Nephron progenitor cell (in vitro differentiated cells): ENCODE measurements at regions not wholly inside any gene's neighbourhood (a gene's known extent, or its start where the extent isn't known, plus 50 kb on each side); places are given as distances from the start of the nearest gene placed in this dataset.
A peak's percentile ranks its signal among the peaks of the same experiment; 100 is the strongest.
"Not testable (repeated sequence)": the region's sequence is repeated elsewhere in the genome, so short reads cannot be mapped to it uniquely, and the experiment has no call there.

ENCODE experiments used
- DNase-seq: peaks from one replicate; pipeline ENCODE4 v3.0.0; 2021
- H3K27ac Mint-ChIP-seq: 2 replicates; pipeline ENCODE4 v1.8.0; 2021; ENCODE audit warnings: mild to moderate bottlenecking, moderate library complexity, mixed read lengths
- H3K27me3 Mint-ChIP-seq: 2 replicates; pipeline ENCODE4 v1.8.0; 2021; ENCODE audit warnings: mild to moderate bottlenecking, low read depth, mixed read lengths; ENCODE audit not compliant: poor library complexity
- H3K36me3 Mint-ChIP-seq: 2 replicates; pipeline ENCODE4 v1.8.0; 2021; ENCODE audit warnings: low read depth, mixed read lengths
- H3K4me1 Mint-ChIP-seq: 2 replicates; pipeline ENCODE4 v1.8.0; 2021; ENCODE audit warnings: mixed read lengths
- H3K4me3 Mint-ChIP-seq: 2 replicates; pipeline ENCODE4 v1.8.0; 2021; ENCODE audit warnings: mild to moderate bottlenecking, moderate library complexity, mixed read lengths
- H3K9me3 Mint-ChIP-seq: 2 replicates; pipeline ENCODE4 v1.8.0; 2021; ENCODE audit warnings: mild to moderate bottlenecking, moderate library complexity, mixed read lengths
- CTCF ChIP-seq: fragments of 200-600 bp; sonication (generic); IDR thresholded peaks from 2 replicates; pipeline ENCODE4 v1.5.0; 2021; ENCODE audit warnings: antibody characterized with exemption

GRCh38 chr9:22214021-22214420, 204.9 kb upstream of the CDKN2B start:
- Mint-ChIP-seq H3K9me3 (no peaks in the 10 kb centered on the region), H3K4me3 (no peak overlapping the region), H3K36me3 (no peaks in the 10 kb centered on the region), H3K4me1 (peaks cover under 1% of the 10 kb centered on the region), H3K27me3 (no peaks in the 10 kb centered on the region), H3K27ac (no peak overlapping the region)
- TF ChIP-seq CTCF: no peak
- no peak for DNase-seq

- no peaks in the 10 kb centered on the region for H3K36me3 Mint-ChIP-seq
Observed at GRCh38 chr9:22214497-22215031, 205.5 kb upstream of the CDKN2B start.

GRCh38 chr9:22215521-22215920, 206.4 kb upstream of the CDKN2B start:
- DNase-seq: no peak
- H3K4me3 Mint-ChIP-seq: no peak overlapping the region
- no peaks in the 10 kb centered on the region for H3K36me3 Mint-ChIP-seq
- no peaks in the 10 kb centered on the region for H3K9me3 Mint-ChIP-seq
- no peak overlapping the region for H3K27ac Mint-ChIP-seq
- no peaks in the 10 kb centered on the region for H3K4me1 Mint-ChIP-seq
- H3K27me3 Mint-ChIP-seq: no peaks in the 10 kb centered on the region
- TF ChIP-seq CTCF: no peak

More at GRCh38 chr9:22214497-22215031, 205.5 kb upstream of the CDKN2B start:
- peak overlapping the region; percentile 49 for H3K27ac Mint-ChIP-seq
- no peaks in the 10 kb centered on the region for H3K27me3 Mint-ChIP-seq
- H3K4me3 Mint-ChIP-seq: no peak overlapping the region
- no peaks in the 10 kb centered on the region for H3K4me1 Mint-ChIP-seq
- no peak for DNase-seq
- TF ChIP-seq CTCF: no peak
- H3K9me3 Mint-ChIP-seq: no peaks in the 10 kb centered on the region

- H3K27ac Mint-ChIP-seq: no peak overlapping the region
- no peaks in the 10 kb centered on the region for H3K36me3 Mint-ChIP-seq
- TF ChIP-seq CTCF: no peak
- no peaks in the 10 kb centered on the region for H3K27me3 Mint-ChIP-seq
- H3K4me3 Mint-ChIP-seq: no peak overlapping the region
- H3K4me1 Mint-ChIP-seq: no peaks in the 10 kb centered on the region
- DNase-seq: no peak
- H3K9me3 Mint-ChIP-seq: peaks cover 4% of the 10 kb centered on the region
Observed at GRCh38 chr9:22216730-22217172, 207.6 kb upstream of the CDKN2B start.

- Mint-ChIP-seq H3K4me1 (no peaks in the 10 kb centered on the region), H3K36me3 (no peaks in the 10 kb centered on the region)
- TF ChIP-seq CTCF: no peak
Observed at GRCh38 chr9:22217254-22217653, 208.1 kb upstream of the CDKN2B start.

GRCh38 chr9:22225856-22226255, 216.8 kb upstream of the CDKN2B start:
- H3K27me3 Mint-ChIP-seq, DNase-seq, H3K27ac Mint-ChIP-seq, H3K36me3 Mint-ChIP-seq, H3K4me1 Mint-ChIP-seq, H3K4me3 Mint-ChIP-seq: not testable (repeated sequence)
- peaks cover 64% of the 10 kb centered on the region for H3K9me3 Mint-ChIP-seq

More at GRCh38 chr9:22217254-22217653, 208.1 kb upstream of the CDKN2B start:
- peaks cover 4% of the 10 kb centered on the region for H3K9me3 Mint-ChIP-seq
- H3K27ac Mint-ChIP-seq: no peak overlapping the region
- H3K27me3 Mint-ChIP-seq: no peaks in the 10 kb centered on the region
- H3K4me3 Mint-ChIP-seq: no peak overlapping the region
- DNase-seq: no peak
